HUES64 (cell line): ENCODE measurements at regions not wholly inside any gene's neighbourhood (a gene's known extent, or its start where the extent isn't known, plus 50 kb on each side); places are given as distances from the start of the nearest gene placed in this dataset.

Experiments
- H3K27ac ChIP-seq: 2 replicates; pipeline ENCODE4 v1.7.0; 2013; ENCODE audit warnings: low read depth, low read length, inconsistent platforms
- H3K27me3 ChIP-seq: 2 replicates; pipeline ENCODE4 v1.6.1; 2013; ENCODE audit warnings: mild to moderate bottlenecking, low read length; ENCODE audit not compliant: insufficient read depth
- H3K36me3 ChIP-seq: 2 replicates; pipeline ENCODE4 v1.6.1; 2013; ENCODE audit warnings: mild to moderate bottlenecking, low read length; ENCODE audit not compliant: insufficient read depth
- H3K4me1 ChIP-seq: 2 replicates; pipeline ENCODE4 v1.6.1; 2013; ENCODE audit warnings: mild to moderate bottlenecking, low read length, moderate library complexity; ENCODE audit not compliant: insufficient read depth
- H3K4me3 ChIP-seq: 2 replicates; pipeline ENCODE4 v1.5.1; 2013; ENCODE audit warnings: mild to moderate bottlenecking, low read length, moderate library complexity
- H3K9ac ChIP-seq: 2 replicates; pipeline ENCODE4 v1.6.1; 2013; ENCODE audit warnings: mild to moderate bottlenecking, low read depth, low read length
- H3K9me3 ChIP-seq: 2 replicates; pipeline ENCODE4 v1.6.1; 2013; ENCODE audit warnings: low read depth, low read length; ENCODE audit not compliant: insufficient read depth
- WGBS: fragments of 150-250, 120-280 bp; methylation state at CpG from one replicate; pipeline ENCODE4 v1.1.7; 2013; ENCODE audit warnings: missing lambda C conversion rate; 5-methylcytosine and 5-hydroxymethylcytosine counted together

DNA sequence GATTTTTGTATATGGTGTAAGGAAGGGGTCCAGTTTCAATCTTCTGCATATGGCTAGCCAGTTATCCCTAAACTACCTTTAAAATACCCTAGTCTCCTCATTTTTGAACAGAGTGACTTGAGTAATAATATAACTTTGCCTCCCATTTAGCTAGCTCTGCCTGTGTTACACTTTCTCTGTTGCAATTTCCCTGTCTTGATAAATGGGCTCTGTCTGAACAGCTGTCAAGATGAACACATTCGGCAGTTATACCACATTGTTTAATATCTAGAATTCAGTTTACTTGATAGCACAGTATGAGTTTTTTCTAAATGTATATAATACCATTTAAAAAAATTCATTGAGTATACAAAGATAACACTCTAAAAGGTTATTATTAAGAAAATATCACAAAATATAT, 562.9 kb upstream of the FTMT start:
- H3K27ac ChIP-seq = no peak overlapping the region
- no CpG with 5 or more reads among the region's 1 CpG for WGBS
- H3K4me3 ChIP-seq = no peak overlapping the region
- no peaks in the 10 kb centered on the region for H3K27me3 ChIP-seq
- no peaks in the 10 kb centered on the region for H3K36me3 ChIP-seq
- H3K9me3 ChIP-seq = no peaks in the 10 kb centered on the region
- no peaks in the 10 kb centered on the region for H3K4me1 ChIP-seq
- no peak overlapping the region for H3K9ac ChIP-seq

DNA sequence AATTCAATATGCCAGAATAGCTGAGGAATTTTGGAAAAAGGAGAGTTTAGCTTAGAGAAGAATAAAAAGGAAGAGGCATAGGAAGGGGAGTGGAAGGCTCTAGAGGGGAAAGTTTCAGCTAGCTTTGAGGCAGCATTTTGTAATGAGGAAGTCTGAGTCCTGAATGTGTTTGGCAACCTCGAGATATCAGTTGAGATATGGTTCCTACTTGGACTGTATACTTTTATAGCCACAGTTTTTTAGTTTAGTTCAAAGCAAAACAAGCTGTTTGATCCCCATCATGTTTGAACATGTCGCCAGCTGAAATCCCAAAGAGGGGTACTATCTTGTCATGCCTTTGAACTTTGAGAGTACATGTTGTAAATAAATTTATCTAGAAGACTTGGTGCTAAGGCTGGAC, 559.0 kb upstream of the FTMT start:
- H3K36me3 ChIP-seq = no peaks in the 10 kb centered on the region
- no peaks in the 10 kb centered on the region for H3K4me1 ChIP-seq
- H3K4me3 ChIP-seq = no peak overlapping the region
- no peak overlapping the region for H3K27ac ChIP-seq
- no peak overlapping the region for H3K9ac ChIP-seq
- H3K27me3 ChIP-seq = no peaks in the 10 kb centered on the region
- 97% methylated on average over 2 of the region's 2 CpGs for WGBS
- no peaks in the 10 kb centered on the region for H3K9me3 ChIP-seq

- H3K4me3 ChIP-seq = no peak overlapping the region
- H3K9ac ChIP-seq = no peak overlapping the region
- H3K36me3 ChIP-seq = no peaks in the 10 kb centered on the region
- WGBS = 63% methylated on average over 1 of the region's 2 CpGs
- H3K27ac ChIP-seq = no peak overlapping the region
- H3K9me3 ChIP-seq = no peaks in the 10 kb centered on the region
- H3K27me3 ChIP-seq = no peaks in the 10 kb centered on the region
- no peaks in the 10 kb centered on the region for H3K4me1 ChIP-seq
These were observed 555.3 kb upstream of the FTMT start for GRCh38 chr5:121296356-121296755.

GRCh38 chr5:121299153-121299552, 552.5 kb upstream of the FTMT start:
- Histone ChIP-seq H3K9me3 (no peaks in the 10 kb centered on the region), H3K27ac (no peak overlapping the region), H3K4me3 (no peak overlapping the region), H3K4me1 (no peaks in the 10 kb centered on the region), H3K36me3 (no peaks in the 10 kb centered on the region), H3K27me3 (no peaks in the 10 kb centered on the region), H3K9ac (no peak overlapping the region)
- WGBS = 90% methylated on average over 2 of the region's 3 CpGs

DNA sequence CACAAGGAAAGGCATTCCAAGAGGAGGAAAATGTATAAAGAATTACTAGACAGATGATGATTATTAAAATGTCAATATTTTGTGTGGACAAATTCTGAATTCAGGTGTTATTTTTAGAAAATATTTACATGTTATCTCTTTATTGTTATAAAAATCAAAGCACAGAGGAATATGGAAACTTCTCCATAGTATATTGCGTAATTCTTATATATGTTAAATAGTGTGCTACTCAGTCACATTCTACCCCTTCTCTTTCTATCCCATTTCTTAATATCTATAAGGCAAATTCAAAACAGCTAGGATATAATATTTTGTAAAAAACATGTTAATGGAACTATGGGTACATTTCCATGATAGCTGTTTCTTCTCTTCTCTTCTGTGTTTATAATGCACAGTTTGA, 546.8 kb upstream of the FTMT start:
- no peak overlapping the region for H3K9ac ChIP-seq
- no peaks in the 10 kb centered on the region for H3K9me3 ChIP-seq
- H3K27me3 ChIP-seq = no peaks in the 10 kb centered on the region
- no peaks in the 10 kb centered on the region for H3K36me3 ChIP-seq
- no peak overlapping the region for H3K4me3 ChIP-seq
- 0 out of 2 replicates have a peak, but pooled peaks cover 5% of the 10 kb centered on the region for H3K4me1 ChIP-seq
- H3K27ac ChIP-seq = no peak overlapping the region
- no CpG with 5 or more reads among the region's 1 CpG for WGBS

GRCh38 chr5:121313886-121314285, 537.8 kb upstream of the FTMT start:
- no peak overlapping the region for H3K27ac ChIP-seq
- H3K9me3 ChIP-seq = no peaks in the 10 kb centered on the region
- no peak overlapping the region for H3K4me3 ChIP-seq
- H3K9ac ChIP-seq = no peak overlapping the region
- 80% methylated on average over 1 of the region's 1 CpG for WGBS
- no peaks in the 10 kb centered on the region for H3K27me3 ChIP-seq
- no peaks in the 10 kb centered on the region for H3K4me1 ChIP-seq
- H3K36me3 ChIP-seq = no peaks in the 10 kb centered on the region

DNA sequence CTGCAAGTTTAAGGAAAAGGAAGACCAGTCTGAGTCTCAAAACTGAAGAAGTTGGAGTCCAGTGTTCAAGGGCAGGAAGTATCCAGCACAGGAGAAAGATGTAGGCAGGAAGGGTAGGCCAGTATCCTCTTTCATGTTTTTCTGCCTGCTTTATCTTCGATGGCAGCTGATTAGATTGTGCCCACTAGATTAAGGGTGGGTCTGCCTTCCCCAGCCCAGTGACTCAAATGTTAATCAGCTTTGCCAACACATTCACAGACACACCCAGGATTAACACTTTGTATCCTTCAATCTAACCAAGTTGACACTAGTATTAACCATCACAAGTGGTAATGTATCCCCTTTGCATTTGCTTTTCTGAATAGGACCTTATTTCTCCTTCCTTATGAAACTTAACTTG, 535.9 kb upstream of the FTMT start:
- H3K27ac ChIP-seq = no peak overlapping the region
- no peaks in the 10 kb centered on the region for H3K9me3 ChIP-seq
- no peaks in the 10 kb centered on the region for H3K36me3 ChIP-seq
- 83% methylated on average over 1 of the region's 1 CpG for WGBS
- no peak overlapping the region for H3K9ac ChIP-seq
- no peaks in the 10 kb centered on the region for H3K4me1 ChIP-seq
- H3K27me3 ChIP-seq = no peaks in the 10 kb centered on the region
- H3K4me3 ChIP-seq = no peak overlapping the region

GRCh38 chr5:121319292-121319691, 532.4 kb upstream of the FTMT start:
- H3K36me3 ChIP-seq = no peaks in the 10 kb centered on the region
- H3K9ac ChIP-seq = no peak overlapping the region
- no peak overlapping the region for H3K4me3 ChIP-seq
- no peaks in the 10 kb centered on the region for H3K9me3 ChIP-seq
- H3K4me1 ChIP-seq = no peaks in the 10 kb centered on the region
- H3K27me3 ChIP-seq = no peaks in the 10 kb centered on the region
- H3K27ac ChIP-seq = no peak overlapping the region
- WGBS = 92% methylated on average over 1 of the region's 1 CpG

DNA sequence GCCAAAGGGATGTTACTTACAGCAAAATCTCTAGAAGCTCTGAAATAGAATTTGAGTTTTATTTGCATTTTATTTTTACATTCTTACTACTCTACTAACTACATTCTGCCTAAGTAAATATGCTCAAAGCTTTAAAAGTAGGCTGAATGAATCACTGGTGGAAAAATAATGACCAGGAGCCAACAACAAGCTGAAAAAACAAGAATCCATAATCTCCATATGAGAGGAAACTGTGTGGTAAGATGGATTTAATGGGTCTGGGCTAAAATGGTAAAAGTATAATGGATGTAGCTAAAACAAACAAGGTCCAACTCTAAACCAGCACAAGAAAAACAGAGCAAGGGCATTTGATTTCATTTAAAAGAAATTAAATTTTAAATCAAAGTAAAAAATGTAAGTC, 525.8 kb upstream of the FTMT start:
- 0 out of 2 replicates have a peak, but pooled peaks cover 2% of the 10 kb centered on the region for H3K9me3 ChIP-seq
- H3K9ac ChIP-seq = no peak overlapping the region
- no peak overlapping the region for H3K27ac ChIP-seq
- no peak overlapping the region for H3K4me3 ChIP-seq
- H3K36me3 ChIP-seq = no peaks in the 10 kb centered on the region
- no peaks in the 10 kb centered on the region for H3K27me3 ChIP-seq
- no peaks in the 10 kb centered on the region for H3K4me1 ChIP-seq

GRCh38 chr5:121350181-121350930, 501.3 kb upstream of the FTMT start:
- Histone ChIP-seq H3K4me1 (no peaks in the 10 kb centered on the region), H3K36me3 (no peaks in the 10 kb centered on the region), H3K27ac (no peak overlapping the region), H3K4me3 (no peak overlapping the region), H3K9me3 (no peaks in the 10 kb centered on the region), H3K9ac (no peak overlapping the region), H3K27me3 (no peaks in the 10 kb centered on the region)
- WGBS = 70% methylated on average over 3 of the region's 4 CpGs

DNA sequence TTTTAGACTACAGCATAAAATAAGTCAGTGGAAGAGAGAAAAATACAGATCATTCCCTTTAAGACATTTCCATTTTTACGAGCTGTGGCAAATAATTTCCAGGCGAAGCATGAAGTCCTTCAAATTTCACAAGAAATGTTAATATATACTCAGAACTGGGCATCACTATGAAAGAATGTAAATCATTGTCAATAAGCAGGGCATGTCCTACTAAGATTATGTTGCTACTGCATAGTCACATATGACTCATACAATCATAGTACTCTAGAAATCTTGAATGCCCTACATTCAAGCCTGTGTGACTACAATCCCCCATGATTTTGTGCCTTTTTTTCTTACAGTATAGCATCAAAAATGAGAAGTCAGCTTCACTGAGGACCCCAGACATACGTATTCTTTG, 485.2 kb upstream of the FTMT start:
- no peak overlapping the region for H3K27ac ChIP-seq
- H3K27me3 ChIP-seq = no peaks in the 10 kb centered on the region
- no peak overlapping the region for H3K4me3 ChIP-seq
- no peak overlapping the region for H3K9ac ChIP-seq
- no peaks in the 10 kb centered on the region for H3K36me3 ChIP-seq
- WGBS = 80% methylated on average over 1 of the region's 3 CpGs
- no peaks in the 10 kb centered on the region for H3K9me3 ChIP-seq
- H3K4me1 ChIP-seq = no peaks in the 10 kb centered on the region

- no peak overlapping the region for H3K4me3 ChIP-seq
- WGBS = 80% methylated on average over 3 of the region's 3 CpGs
- no peak overlapping the region for H3K9ac ChIP-seq
- H3K36me3 ChIP-seq = no peaks in the 10 kb centered on the region
- no peak overlapping the region for H3K27ac ChIP-seq
- no peaks in the 10 kb centered on the region for H3K4me1 ChIP-seq
- H3K9me3 ChIP-seq = no peaks in the 10 kb centered on the region
- no peaks in the 10 kb centered on the region for H3K27me3 ChIP-seq
These were observed 478.3 kb upstream of the FTMT start for GRCh38 chr5:121373371-121373770.
